ENCODE measurements at regions not wholly inside any gene's neighbourhood (a gene's known extent, or its start where the extent isn't known, plus 50 kb on each side); places are given as distances from the start of the nearest gene placed in this dataset.

DNA sequence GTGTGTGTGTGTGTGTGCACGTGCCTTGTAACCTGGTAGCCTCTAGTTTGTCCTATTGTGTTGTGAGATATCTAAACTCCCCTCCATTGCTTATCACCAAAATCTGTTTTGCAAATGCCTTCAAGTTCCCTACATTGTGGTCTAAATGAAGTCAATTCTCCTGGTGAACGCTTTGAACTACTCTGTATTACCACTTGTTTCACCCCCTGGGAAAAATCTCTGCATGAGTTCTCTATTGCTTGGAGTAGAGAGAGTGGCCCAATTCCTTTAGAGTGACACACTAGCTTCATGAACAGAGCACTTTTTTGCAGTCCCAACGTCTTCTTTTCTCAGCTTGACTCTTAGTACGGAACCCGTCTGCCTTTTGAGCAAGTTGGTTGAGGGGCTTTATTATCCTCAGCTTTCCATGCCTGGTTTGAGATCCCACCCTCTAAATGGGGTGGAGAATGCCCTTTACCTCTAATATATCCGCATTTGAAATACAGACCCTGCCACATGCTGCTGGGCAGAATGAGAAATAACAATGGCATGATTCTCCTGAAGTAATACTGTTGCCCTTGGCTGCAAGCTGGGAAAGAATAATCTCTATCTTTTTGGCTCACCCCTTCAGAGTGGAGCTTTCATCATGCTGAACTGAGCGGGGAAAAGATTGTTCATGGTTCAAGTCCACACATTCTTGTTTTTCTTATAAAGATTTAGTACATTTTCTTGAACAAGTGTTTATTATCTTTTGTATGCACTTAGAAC lies 2545.3 kb downstream of the PCDH9 start:
- H3K27ac Mint-ChIP-seq: no peak overlapping the region
- intact Hi-C loops (cut with DNase I, micrococcal nuclease): no loop called here
- no peaks in the 10 kb centered on the region for H3K27me3 ChIP-seq (ENCODE audit: control insufficient read depth in 1 of 2, insufficient read depth in 2 of 2, low read length in 2 of 2)
- ChIA-PET POLR2A (no interaction called here), CTCF (no interaction called here)
- no peak for ATAC-seq (ENCODE audit: poor library complexity)
- no peaks in the 10 kb centered on the region for H3K4me1 ChIP-seq (ENCODE audit: insufficient read depth, low read length)
- DNase-seq: no peak
- no peaks in the 10 kb centered on the region for H3K27me3 Mint-ChIP-seq
- H3K9me3 Mint-ChIP-seq: peaks cover 10% of the 10 kb centered on the region
- TF ChIP-seq, protein P1, sequence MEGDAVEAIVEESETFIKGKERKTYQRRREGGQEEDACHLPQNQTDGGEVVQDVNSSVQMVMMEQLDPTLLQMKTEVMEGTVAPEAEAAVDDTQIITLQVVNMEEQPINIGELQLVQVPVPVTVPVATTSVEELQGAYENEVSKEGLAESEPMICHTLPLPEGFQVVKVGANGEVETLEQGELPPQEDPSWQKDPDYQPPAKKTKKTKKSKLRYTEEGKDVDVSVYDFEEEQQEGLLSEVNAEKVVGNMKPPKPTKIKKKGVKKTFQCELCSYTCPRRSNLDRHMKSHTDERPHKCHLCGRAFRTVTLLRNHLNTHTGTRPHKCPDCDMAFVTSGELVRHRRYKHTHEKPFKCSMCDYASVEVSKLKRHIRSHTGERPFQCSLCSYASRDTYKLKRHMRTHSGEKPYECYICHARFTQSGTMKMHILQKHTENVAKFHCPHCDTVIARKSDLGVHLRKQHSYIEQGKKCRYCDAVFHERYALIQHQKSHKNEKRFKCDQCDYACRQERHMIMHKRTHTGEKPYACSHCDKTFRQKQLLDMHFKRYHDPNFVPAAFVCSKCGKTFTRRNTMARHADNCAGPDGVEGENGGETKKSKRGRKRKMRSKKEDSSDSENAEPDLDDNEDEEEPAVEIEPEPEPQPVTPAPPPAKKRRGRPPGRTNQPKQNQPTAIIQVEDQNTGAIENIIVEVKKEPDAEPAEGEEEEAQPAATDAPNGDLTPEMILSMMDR (IDR thresholded peaks at IDR 0.05): no peak
- no peak overlapping the region for H3K4me3 Mint-ChIP-seq
- no peak overlapping the region for H3K4me3 ChIP-seq (ENCODE audit: low read length)
- H3K36me3 ChIP-seq (ENCODE audit: insufficient read depth, low read length): no peaks in the 10 kb centered on the region
- H3K9me3 ChIP-seq (ENCODE audit: control insufficient read depth in 1 of 2, insufficient read depth in 1 of 2, low read length in 2 of 2): no peaks in the 10 kb centered on the region
- H3K27ac ChIP-seq (ENCODE audit: low read depth in 1 of 2, low read length in 2 of 2): no peak overlapping the region
- H3K4me1 Mint-ChIP-seq (ENCODE audit: low read depth): no peaks in the 10 kb centered on the region
- H3K36me3 Mint-ChIP-seq (ENCODE audit: low read depth): no peaks in the 10 kb centered on the region

DNA sequence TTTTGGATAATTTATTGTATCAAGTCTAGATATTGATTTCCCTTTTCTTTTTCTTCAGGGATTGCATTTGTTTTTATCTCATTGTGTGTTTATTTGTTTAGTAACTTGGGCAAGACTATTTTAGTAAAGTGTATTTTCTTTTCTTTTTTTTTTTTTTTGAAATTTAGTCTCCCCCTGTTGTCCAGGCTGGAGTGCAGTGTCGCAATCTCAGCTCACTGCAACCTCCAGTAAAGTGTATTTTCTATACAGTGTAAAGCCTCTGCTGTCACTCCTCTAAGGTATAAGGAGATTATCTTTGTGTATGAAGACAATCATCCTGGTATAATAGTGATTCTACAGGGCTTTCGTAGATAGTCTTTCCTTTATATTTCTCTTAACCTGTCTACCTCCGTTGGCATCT lies 2546.0 kb downstream of the PCDH9 start:
- H3K9me3 Mint-ChIP-seq: peaks cover 10% of the 10 kb centered on the region
- no peaks in the 10 kb centered on the region for H3K9me3 ChIP-seq (ENCODE audit: control insufficient read depth in 1 of 2, insufficient read depth in 1 of 2, low read length in 2 of 2)
- H3K27me3 Mint-ChIP-seq: no peaks in the 10 kb centered on the region
- no peak overlapping the region for H3K27ac ChIP-seq (ENCODE audit: low read depth in 1 of 2, low read length in 2 of 2)
- TF ChIP-seq, protein P1 (IDR thresholded peaks at IDR 0.05): no peak
- intact Hi-C loops (cut with DNase I, micrococcal nuclease): no loop called here
- no peak overlapping the region for H3K4me3 ChIP-seq (ENCODE audit: low read length)
- H3K4me1 Mint-ChIP-seq (ENCODE audit: low read depth): no peaks in the 10 kb centered on the region
- H3K36me3 ChIP-seq (ENCODE audit: insufficient read depth, low read length): no peaks in the 10 kb centered on the region
- no peaks in the 10 kb centered on the region for H3K36me3 Mint-ChIP-seq (ENCODE audit: low read depth)
- H3K4me3 Mint-ChIP-seq: no peak overlapping the region
- ChIA-PET CTCF (no interaction called here), POLR2A (no interaction called here)
- no peaks in the 10 kb centered on the region for H3K27me3 ChIP-seq (ENCODE audit: control insufficient read depth in 1 of 2, insufficient read depth in 2 of 2, low read length in 2 of 2)
- no peaks in the 10 kb centered on the region for H3K4me1 ChIP-seq (ENCODE audit: insufficient read depth, low read length)
- no peak overlapping the region for H3K27ac Mint-ChIP-seq
- no peak for DNase-seq
- no peak for ATAC-seq (ENCODE audit: poor library complexity)

DNA sequence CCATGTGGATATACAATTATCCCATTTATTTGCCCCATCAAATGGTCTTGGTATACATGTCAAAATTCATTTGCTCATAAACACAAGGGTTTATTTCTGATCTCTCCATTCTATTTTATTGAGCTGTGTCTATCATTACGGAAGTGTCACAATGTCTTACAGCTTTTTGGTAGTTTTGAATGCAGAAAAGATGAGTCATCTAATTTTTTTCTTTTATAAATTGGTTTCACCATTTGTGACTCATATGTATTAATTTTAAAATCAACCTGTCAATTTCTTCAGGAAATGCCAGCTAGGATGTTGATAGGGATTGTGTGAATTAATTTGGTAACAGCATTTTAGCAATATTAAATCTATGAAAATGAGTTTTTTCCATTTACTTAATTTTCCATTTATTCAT lies 2549.4 kb downstream of the PCDH9 start:
- Mint-ChIP-seq H3K4me1 (ENCODE audit: low read depth) (no peaks in the 10 kb centered on the region), H3K36me3 (ENCODE audit: low read depth) (no peaks in the 10 kb centered on the region), H3K27me3 (no peaks in the 10 kb centered on the region), H3K9me3 (peaks cover 6% of the 10 kb centered on the region), H3K4me3 (no peak overlapping the region), H3K27ac (no peak overlapping the region)
- no peaks in the 10 kb centered on the region for H3K27me3 ChIP-seq (ENCODE audit: control insufficient read depth in 1 of 2, insufficient read depth in 2 of 2, low read length in 2 of 2)
- intact Hi-C loops (cut with DNase I, micrococcal nuclease): no loop called here
- CTCF ChIA-PET: no interaction called here
- TF ChIP-seq, protein P1 (IDR thresholded peaks at IDR 0.05): no peak
- H3K4me3 ChIP-seq (ENCODE audit: low read length): no peak overlapping the region
- ATAC-seq (ENCODE audit: poor library complexity): no peak
- DNase-seq: no peak
- no peaks in the 10 kb centered on the region for H3K36me3 ChIP-seq (ENCODE audit: insufficient read depth, low read length)
- H3K4me1 ChIP-seq (ENCODE audit: insufficient read depth, low read length): no peaks in the 10 kb centered on the region
- no peak overlapping the region for H3K27ac ChIP-seq (ENCODE audit: low read depth in 1 of 2, low read length in 2 of 2)
- no peaks in the 10 kb centered on the region for H3K9me3 ChIP-seq (ENCODE audit: control insufficient read depth in 1 of 2, insufficient read depth in 1 of 2, low read length in 2 of 2)
- POLR2A ChIA-PET: no interaction called here
